ENCODE measurements at regions not wholly inside any gene's neighbourhood (a gene's known extent, or its start where the extent isn't known, plus 50 kb on each side); places are given as distances from the start of the nearest gene placed in this dataset.
A peak's percentile ranks its signal among the peaks of the same experiment; 100 is the strongest.

- in situ Hi-C loops (cut with HindIII; ENCODE audit: low pct_ligation_motif_present, low pct_unique_long_range_greater_than_20kb, low sequenced_read_pairs), result no loop called here
- DNase-seq, result no peak
Observed at GRCh38 chr2:15793078-15793913, 147.1 kb upstream of the MYCN start.

- DNase-seq, result no peak
- in situ Hi-C loops (cut with HindIII; ENCODE audit: low pct_ligation_motif_present, low pct_unique_long_range_greater_than_20kb, low sequenced_read_pairs), result no loop called here
Observed at GRCh38 chr2:15793978-15794377, 146.4 kb upstream of the MYCN start.

- DNase-seq, result no peak
- in situ Hi-C loops (cut with HindIII; ENCODE audit: low pct_ligation_motif_present, low pct_unique_long_range_greater_than_20kb, low sequenced_read_pairs), result no loop called here
Observed at GRCh38 chr2:15794608-15795134, 145.7 kb upstream of the MYCN start.

- DNase-seq, result no peak
Observed at GRCh38 chr2:15795426-15795825, 144.9 kb upstream of the MYCN start.

GRCh38 chr2:15796167-15796942 is 144.0 kb upstream of the MYCN start:
- in situ Hi-C loops (cut with HindIII; ENCODE audit: low pct_ligation_motif_present, low pct_unique_long_range_greater_than_20kb, low sequenced_read_pairs), result no loop called here
- DNase-seq, result no peak

More at GRCh38 chr2:15795426-15795825, 144.9 kb upstream of the MYCN start:
- in situ Hi-C loops (cut with HindIII; ENCODE audit: low pct_ligation_motif_present, low pct_unique_long_range_greater_than_20kb, low sequenced_read_pairs), result no loop called here

- in situ Hi-C loops (cut with HindIII; ENCODE audit: low pct_ligation_motif_present, low pct_unique_long_range_greater_than_20kb, low sequenced_read_pairs), result no loop called here
- peak; percentile 15 for DNase-seq
Observed at GRCh38 chr2:15797231-15797938, 143.0 kb upstream of the MYCN start.

- no peak for DNase-seq
- in situ Hi-C loops (cut with HindIII; ENCODE audit: low pct_ligation_motif_present, low pct_unique_long_range_greater_than_20kb, low sequenced_read_pairs), result no loop called here
Observed at GRCh38 chr2:15797939-15798281, 142.4 kb upstream of the MYCN start.

- no peak for DNase-seq
- in situ Hi-C loops (cut with HindIII; ENCODE audit: low pct_ligation_motif_present, low pct_unique_long_range_greater_than_20kb, low sequenced_read_pairs), result no loop called here
Observed at GRCh38 chr2:15798701-15799431, 141.5 kb upstream of the MYCN start.

GRCh38 chr2:15799432-15799827 is 140.9 kb upstream of the MYCN start:
- in situ Hi-C loops (cut with HindIII; ENCODE audit: low pct_ligation_motif_present, low pct_unique_long_range_greater_than_20kb, low sequenced_read_pairs), result no loop called here
- DNase-seq, result no peak

GRCh38 chr2:15800495-15801329 is 139.6 kb upstream of the MYCN start:
- in situ Hi-C loops (cut with HindIII; ENCODE audit: low pct_ligation_motif_present, low pct_unique_long_range_greater_than_20kb, low sequenced_read_pairs), result no loop called here
- DNase-seq, result no peak

- no peak for DNase-seq
- in situ Hi-C loops (cut with HindIII; ENCODE audit: low pct_ligation_motif_present, low pct_unique_long_range_greater_than_20kb, low sequenced_read_pairs), result no loop called here
Observed at GRCh38 chr2:15801439-15801838, 138.9 kb upstream of the MYCN start.

- in situ Hi-C loops (cut with HindIII; ENCODE audit: low pct_ligation_motif_present, low pct_unique_long_range_greater_than_20kb, low sequenced_read_pairs), result no loop called here
- DNase-seq, result no peak
Observed at GRCh38 chr2:15801904-15802303, 138.4 kb upstream of the MYCN start.

- DNase-seq, result no peak
- in situ Hi-C loops (cut with HindIII; ENCODE audit: low pct_ligation_motif_present, low pct_unique_long_range_greater_than_20kb, low sequenced_read_pairs), result no loop called here
Observed at GRCh38 chr2:15802657-15803542, 137.4 kb upstream of the MYCN start.

GRCh38 chr2:15803543-15804245 is 136.7 kb upstream of the MYCN start:
- in situ Hi-C loops (cut with HindIII; ENCODE audit: low pct_ligation_motif_present, low pct_unique_long_range_greater_than_20kb, low sequenced_read_pairs), result no loop called here
- DNase-seq, result no peak

- in situ Hi-C loops (cut with HindIII; ENCODE audit: low pct_ligation_motif_present, low pct_unique_long_range_greater_than_20kb, low sequenced_read_pairs), result no loop called here
- no peak for DNase-seq
Observed at GRCh38 chr2:15804246-15804619, 136.1 kb upstream of the MYCN start.

- DNase-seq, result no peak
- in situ Hi-C loops (cut with HindIII; ENCODE audit: low pct_ligation_motif_present, low pct_unique_long_range_greater_than_20kb, low sequenced_read_pairs), result no loop called here
Observed at GRCh38 chr2:15804691-15805090, 135.7 kb upstream of the MYCN start.
